ENCODE measurements at regions not wholly inside any gene's neighbourhood (a gene's known extent, or its start where the extent isn't known, plus 50 kb on each side); places are given as distances from the start of the nearest gene placed in this dataset.
"Not testable (repeated sequence)": the region's sequence is repeated elsewhere in the genome, so short reads cannot be mapped to it uniquely, and the experiment has no call there.

GRCh38 chr3:194058753-194059152 is 77.2 kb upstream of the HES1 start:
- peaks cover 14% of the 10 kb centered on the region for H3K27me3 Mint-ChIP-seq (ENCODE audit: low read depth)
- TF ChIP-seq, protein P1, sequence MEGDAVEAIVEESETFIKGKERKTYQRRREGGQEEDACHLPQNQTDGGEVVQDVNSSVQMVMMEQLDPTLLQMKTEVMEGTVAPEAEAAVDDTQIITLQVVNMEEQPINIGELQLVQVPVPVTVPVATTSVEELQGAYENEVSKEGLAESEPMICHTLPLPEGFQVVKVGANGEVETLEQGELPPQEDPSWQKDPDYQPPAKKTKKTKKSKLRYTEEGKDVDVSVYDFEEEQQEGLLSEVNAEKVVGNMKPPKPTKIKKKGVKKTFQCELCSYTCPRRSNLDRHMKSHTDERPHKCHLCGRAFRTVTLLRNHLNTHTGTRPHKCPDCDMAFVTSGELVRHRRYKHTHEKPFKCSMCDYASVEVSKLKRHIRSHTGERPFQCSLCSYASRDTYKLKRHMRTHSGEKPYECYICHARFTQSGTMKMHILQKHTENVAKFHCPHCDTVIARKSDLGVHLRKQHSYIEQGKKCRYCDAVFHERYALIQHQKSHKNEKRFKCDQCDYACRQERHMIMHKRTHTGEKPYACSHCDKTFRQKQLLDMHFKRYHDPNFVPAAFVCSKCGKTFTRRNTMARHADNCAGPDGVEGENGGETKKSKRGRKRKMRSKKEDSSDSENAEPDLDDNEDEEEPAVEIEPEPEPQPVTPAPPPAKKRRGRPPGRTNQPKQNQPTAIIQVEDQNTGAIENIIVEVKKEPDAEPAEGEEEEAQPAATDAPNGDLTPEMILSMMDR (conservative IDR thresholded peaks at IDR 0.05), result no peak
- H3K9me3 Mint-ChIP-seq, result no peaks in the 10 kb centered on the region
- no peak for DNase-seq (ENCODE audit: low read depth, low spot score)
- no peaks in the 10 kb centered on the region for H3K36me3 Mint-ChIP-seq (ENCODE audit: low read depth)
- H3K4me1 Mint-ChIP-seq, result peaks cover 28% of the 10 kb centered on the region
- no peak overlapping the region for H3K27ac Mint-ChIP-seq (ENCODE audit: unreplicated experiment)
- no peak overlapping the region for H3K4me3 Mint-ChIP-seq

- H3K27me3 Mint-ChIP-seq (ENCODE audit: low read depth), result peaks cover 17% of the 10 kb centered on the region
- no peak overlapping the region for H3K27ac Mint-ChIP-seq (ENCODE audit: unreplicated experiment)
- peaks cover 5% of the 10 kb centered on the region for H3K9me3 Mint-ChIP-seq
- H3K36me3 Mint-ChIP-seq (ENCODE audit: low read depth), result peaks cover 4% of the 10 kb centered on the region
- TF ChIP-seq, protein P1 (conservative IDR thresholded peaks at IDR 0.05), result no peak
- DNase-seq (ENCODE audit: low read depth, low spot score), result no peak
- H3K4me3 Mint-ChIP-seq, result no peak overlapping the region
- H3K4me1 Mint-ChIP-seq, result peaks cover 30% of the 10 kb centered on the region
These were observed 74.4 kb upstream of the HES1 start for GRCh38 chr3:194061421-194062030.

DNA sequence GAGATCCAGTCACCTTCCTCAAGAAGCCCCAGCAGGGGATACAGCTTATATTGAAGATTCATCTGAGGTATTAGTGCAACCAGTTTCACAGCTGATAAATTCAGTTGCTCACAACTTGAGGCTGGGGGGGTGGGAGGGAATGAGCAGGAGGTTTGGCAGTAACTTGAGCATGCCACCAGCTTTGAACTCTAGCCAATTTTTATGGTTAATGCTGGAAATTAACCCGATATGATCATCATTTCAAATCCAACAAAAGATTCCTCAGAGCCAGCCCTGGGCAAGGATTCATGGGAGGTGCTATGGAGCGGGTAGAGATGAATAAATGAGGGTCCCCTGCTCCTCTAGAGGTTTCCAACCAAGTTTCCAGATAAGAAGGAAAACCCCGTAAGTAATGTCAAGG is 73.1 kb upstream of the HES1 start:
- Mint-ChIP-seq H3K27ac (ENCODE audit: unreplicated experiment) (no peak overlapping the region), H3K27me3 (ENCODE audit: low read depth) (peaks cover 10% of the 10 kb centered on the region), H3K9me3 (peaks cover 14% of the 10 kb centered on the region), H3K36me3 (ENCODE audit: low read depth) (peaks cover 13% of the 10 kb centered on the region), H3K4me1 (peaks cover 24% of the 10 kb centered on the region), H3K4me3 (no peak overlapping the region)
- no peak for DNase-seq (ENCODE audit: low read depth, low spot score)
- TF ChIP-seq, protein P1 (conservative IDR thresholded peaks at IDR 0.05), result no peak

DNA sequence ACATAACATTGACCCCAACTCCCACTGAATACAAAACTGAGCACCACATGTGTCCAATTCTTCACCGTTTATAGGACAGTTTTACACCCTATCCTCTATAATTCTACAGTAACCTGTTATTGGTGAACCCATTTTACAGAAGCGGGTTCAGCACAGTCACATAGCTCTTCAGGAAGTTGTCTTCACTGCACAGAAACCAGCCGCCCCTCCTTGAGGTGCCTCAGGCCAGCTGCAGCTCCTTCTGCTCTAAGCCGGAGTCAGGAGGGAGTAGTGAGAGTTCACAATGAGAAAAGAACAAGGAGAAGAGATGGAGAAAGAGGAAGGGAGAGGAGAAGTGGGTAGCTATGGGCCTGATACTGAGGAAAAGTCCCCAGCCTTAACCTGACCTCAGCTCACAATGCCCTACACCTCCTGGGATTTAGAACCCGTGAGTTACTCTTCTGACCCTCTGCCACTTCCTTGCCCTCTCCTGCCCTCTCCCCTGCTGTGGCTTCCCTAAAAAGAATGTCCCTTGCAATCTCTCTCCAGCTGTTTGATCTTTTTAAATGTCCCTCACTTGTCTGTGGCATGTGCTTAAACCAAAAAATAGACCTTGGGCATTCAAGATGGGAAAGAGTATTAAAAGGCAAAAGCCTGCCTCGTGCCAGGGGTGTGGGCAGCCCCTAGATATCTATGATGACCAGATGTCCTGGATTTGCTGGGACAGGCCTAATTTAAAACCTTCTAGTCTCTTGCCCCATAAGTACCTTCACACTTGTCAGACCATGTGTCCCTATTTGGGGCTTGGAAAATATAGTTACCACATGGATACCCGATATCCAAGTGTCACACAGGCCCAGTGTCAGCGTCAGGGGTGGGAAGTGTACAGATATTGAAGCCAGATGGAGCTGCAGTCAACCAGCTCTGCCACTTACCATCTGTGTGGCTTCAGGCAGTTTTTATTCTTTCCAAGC is 71.3 kb upstream of the HES1 start:
- Mint-ChIP-seq H3K9me3 (peaks cover 19% of the 10 kb centered on the region), H3K27ac (ENCODE audit: unreplicated experiment) (peak overlapping the region; percentile 75), H3K4me1 (peaks cover 26% of the 10 kb centered on the region), H3K4me3 (no peak overlapping the region), H3K36me3 (ENCODE audit: low read depth) (peaks cover 16% of the 10 kb centered on the region), H3K27me3 (ENCODE audit: low read depth) (peaks cover 9% of the 10 kb centered on the region)
- TF ChIP-seq, protein P1 (conservative IDR thresholded peaks at IDR 0.05), result no peak
- DNase-seq (ENCODE audit: low read depth, low spot score), result no peak

DNA sequence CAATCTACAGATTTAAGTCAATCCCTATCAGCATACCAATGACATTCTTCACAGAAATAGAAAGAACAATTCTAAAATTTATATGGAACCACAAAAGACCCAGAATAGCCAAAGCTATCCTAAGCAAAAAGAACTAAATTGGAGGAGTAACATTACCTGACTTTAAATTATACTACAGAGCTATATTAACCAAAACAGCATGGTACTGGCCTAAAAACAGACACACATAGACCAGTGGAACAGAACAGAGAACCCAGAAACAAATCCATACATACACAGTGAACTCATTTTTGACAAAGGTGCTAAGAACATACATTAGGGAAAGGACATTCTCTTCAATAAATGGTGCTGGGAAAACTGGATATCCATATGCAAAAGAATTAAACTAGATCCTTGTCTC is 68.6 kb upstream of the HES1 start:
- peaks cover 19% of the 10 kb centered on the region for H3K27me3 Mint-ChIP-seq (ENCODE audit: low read depth)
- peaks cover 19% of the 10 kb centered on the region for H3K9me3 Mint-ChIP-seq
- not testable (repeated sequence) for H3K27ac Mint-ChIP-seq (ENCODE audit: unreplicated experiment); H3K4me3 Mint-ChIP-seq; DNase-seq (ENCODE audit: low read depth, low spot score)
- peaks cover 39% of the 10 kb centered on the region for H3K4me1 Mint-ChIP-seq
- peaks cover 16% of the 10 kb centered on the region for H3K36me3 Mint-ChIP-seq (ENCODE audit: low read depth)

DNA sequence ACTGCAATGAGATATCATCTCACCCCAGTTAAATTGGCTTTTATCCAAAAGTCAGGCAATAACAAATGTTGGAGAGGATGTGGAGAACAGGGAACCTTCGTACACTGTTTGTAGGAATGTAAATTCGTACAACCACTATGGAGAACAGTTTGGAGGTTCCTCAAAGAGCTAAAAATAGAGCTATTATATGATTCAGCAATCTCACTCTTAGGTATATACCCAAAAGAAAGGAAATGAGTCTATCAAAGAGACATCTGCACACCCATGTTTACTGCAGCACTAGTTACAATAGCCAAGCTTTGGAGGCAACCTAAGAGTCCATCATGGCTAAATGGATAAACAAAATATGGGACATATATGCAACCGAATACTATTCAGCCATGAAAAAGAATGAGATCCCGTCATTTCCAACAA is 68.0 kb upstream of the HES1 start:
- DNase-seq (ENCODE audit: low read depth, low spot score), result no peak
- peaks cover 19% of the 10 kb centered on the region for H3K9me3 Mint-ChIP-seq
- H3K4me3 Mint-ChIP-seq, result no peak overlapping the region
- peaks cover 16% of the 10 kb centered on the region for H3K36me3 Mint-ChIP-seq (ENCODE audit: low read depth)
- TF ChIP-seq, protein P1 (conservative IDR thresholded peaks at IDR 0.05), result no peak
- peaks cover 44% of the 10 kb centered on the region for H3K4me1 Mint-ChIP-seq
- no peak overlapping the region for H3K27ac Mint-ChIP-seq (ENCODE audit: unreplicated experiment)
- H3K27me3 Mint-ChIP-seq (ENCODE audit: low read depth), result peaks cover 23% of the 10 kb centered on the region

All from neural crest cell (in vitro differentiated cells).